WTC11 (cell line): ENCODE measurements at regions not wholly inside any gene's neighbourhood (a gene's known extent, or its start where the extent isn't known, plus 50 kb on each side); places are given as distances from the start of the nearest gene placed in this dataset.

Experiments used
- ATAC-seq: fragments of 200-7000 bp; cut with Tn5 transposase; 2 replicates; pipeline ENCODE4 v1.10.0; 2021; ENCODE audit warnings: mild to moderate bottlenecking, moderate library complexity
- CTCF ChIA-PET: fragments of 300-600 bp; sonication (Branson Sonifier 250); formaldehyde crosslinking; loops from one replicate; lab custom pipeline; 2021; ENCODE audit warnings: antibody characterized with exemption; lab: Charles Lee
- POLR2A ChIA-PET: fragments of 350-600 bp; sonication (Branson Sonifier 250); formaldehyde crosslinking; loops from one replicate; lab custom pipeline; 2021; ENCODE audit warnings: antibody characterized with exemption; lab: Charles Lee
- DNase-seq: peaks from one replicate; pipeline ENCODE4 v3.0.0; 2021; ENCODE audit warnings: low spot score
- H3K27ac Mint-ChIP-seq: 2 replicates; pipeline ENCODE4 v1.8.0; 2021; ENCODE audit warnings: mixed read lengths
- H3K27me3 Mint-ChIP-seq: 2 replicates; pipeline ENCODE4 v1.8.0; 2021; ENCODE audit warnings: low read depth, mild to moderate bottlenecking, moderate library complexity, mixed read lengths
- H3K36me3 Mint-ChIP-seq: 2 replicates; pipeline ENCODE4 v1.8.0; 2021; ENCODE audit warnings: mixed read lengths
- H3K4me1 Mint-ChIP-seq: 2 replicates; pipeline ENCODE4 v1.8.0; 2022; ENCODE audit warnings: mixed read lengths
- H3K4me3 Mint-ChIP-seq: 2 replicates; pipeline ENCODE4 v1.8.0; 2021; ENCODE audit warnings: mild to moderate bottlenecking, moderate library complexity, mixed read lengths
- H3K9me3 Mint-ChIP-seq: 2 replicates; pipeline ENCODE4 v1.8.0; 2021; ENCODE audit warnings: mixed read lengths
- CREM ChIP-seq: sonication (generic); formaldehyde crosslinking; IDR thresholded peaks from 2 replicates; pipeline ENCODE4 v1.8.1; 2022; ENCODE audit warnings: mild to moderate bottlenecking, missing genetic modification reagents, moderate library complexity
- ERG ChIP-seq: fragments of 250-450 bp; sonication (Bioruptor Pico); IDR thresholded peaks from 2 replicates; pipeline ENCODE4 v1.8.0; 2021; ENCODE audit warnings: mild to moderate bottlenecking
- ESRRA ChIP-seq: sonication (generic); formaldehyde crosslinking; IDR thresholded peaks from 2 replicates; pipeline ENCODE4 v1.8.1; 2022; ENCODE audit warnings: mild to moderate bottlenecking, missing genetic modification reagents, borderline replicate concordance
- FOXK1 ChIP-seq: sonication (generic); formaldehyde crosslinking; IDR thresholded peaks from 2 replicates; pipeline ENCODE4 v1.8.0; 2022; ENCODE audit warnings: mild to moderate bottlenecking, moderate library complexity, missing genetic modification reagents
- FOXP4 ChIP-seq: sonication (generic); formaldehyde crosslinking; IDR thresholded peaks from 2 replicates; pipeline ENCODE4 v1.8.0; 2022; ENCODE audit warnings: mild to moderate bottlenecking, missing genetic modification reagents
- IRF2 ChIP-seq: sonication (generic); formaldehyde crosslinking; IDR thresholded peaks from 2 replicates; pipeline ENCODE4 v1.8.0; 2022; ENCODE audit warnings: low read depth, missing genetic modification reagents, borderline replicate concordance
- NR2C2 ChIP-seq: sonication (generic); formaldehyde crosslinking; IDR thresholded peaks from 2 replicates; pipeline ENCODE4 v1.8.0; 2022; ENCODE audit warnings: mild to moderate bottlenecking, missing genetic modification reagents
- RORB ChIP-seq: fragments of 250-450 bp; sonication (Bioruptor Pico); IDR thresholded peaks from 2 replicates; pipeline ENCODE4 v1.9.0; 2021; ENCODE audit warnings: mild to moderate bottlenecking
- SMAD3 ChIP-seq: sonication (generic); formaldehyde crosslinking; IDR thresholded peaks from 2 replicates; pipeline ENCODE4 v1.8.0; 2022; ENCODE audit warnings: missing genetic modification reagents, mild to moderate bottlenecking, borderline replicate concordance
- SP1 ChIP-seq: sonication (generic); formaldehyde crosslinking; conservative IDR thresholded peaks from 2 replicates; pipeline ENCODE4 v1.8.1; 2022; ENCODE audit warnings: missing genetic modification reagents
- TP53 ChIP-seq: sonication (generic); formaldehyde crosslinking; IDR thresholded peaks from 2 replicates; pipeline ENCODE4 v1.8.1; 2023; ENCODE audit warnings: mild to moderate bottlenecking, missing genetic modification reagents
- ZNF121 ChIP-seq: sonication (generic); formaldehyde crosslinking; IDR thresholded peaks from 2 replicates; pipeline ENCODE4 v1.8.0; 2023; ENCODE audit warnings: missing genetic modification reagents
- ZNF263 ChIP-seq: sonication (generic); formaldehyde crosslinking; IDR thresholded peaks from 2 replicates; pipeline ENCODE4 v1.8.1; 2022; ENCODE audit warnings: low read depth, mild to moderate bottlenecking, moderate library complexity, missing genetic modification reagents
- ZNF416 ChIP-seq: fragments of 250-450 bp; sonication (Bioruptor Pico); IDR thresholded peaks from 2 replicates; pipeline ENCODE4 v1.9.0; 2021; ENCODE audit warnings: mild to moderate bottlenecking, inconsistent platforms
- ZNF532 ChIP-seq: fragments of 250-450 bp; sonication (Bioruptor Pico); IDR thresholded peaks from 2 replicates; pipeline ENCODE4 v1.9.0; 2021; ENCODE audit warnings: mild to moderate bottlenecking, borderline replicate concordance
- ZNF671 ChIP-seq: fragments of 250-450 bp; sonication (Bioruptor Pico); IDR thresholded peaks from 2 replicates; pipeline ENCODE4 v1.8.0; 2021; ENCODE audit warnings: mild to moderate bottlenecking
- TF ChIP-seq, protein P1 (sequence below): sonication (generic); formaldehyde crosslinking; IDR thresholded peaks from 2 replicates; pipeline ENCODE4 v1.8.1; 2023; ENCODE audit warnings: mild to moderate bottlenecking, missing genetic modification reagents

DNA sequence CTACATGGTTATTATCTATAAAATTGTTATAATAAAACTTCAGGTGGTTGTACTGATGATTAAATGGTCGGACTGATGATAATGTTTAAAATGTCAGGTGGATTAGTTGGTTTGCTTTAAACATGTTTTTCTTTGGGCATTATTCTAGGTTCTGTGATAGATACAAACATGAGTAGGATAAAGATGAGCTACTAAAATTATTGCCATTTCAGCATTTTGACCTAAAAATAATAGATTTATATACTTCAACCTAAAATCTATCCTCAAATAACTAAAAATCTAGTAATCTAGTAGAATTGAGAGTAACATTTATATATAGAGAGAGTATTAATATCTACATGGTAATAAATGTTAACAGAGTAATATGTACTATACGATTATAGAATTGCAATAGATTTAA, 241.7 kb upstream of the CDH8 start:
- no peaks in the 10 kb centered on the region for H3K9me3 Mint-ChIP-seq
- TF ChIP-seq ESRRA (CRISPR knock-in tag) (no peak), NR2C2 (no peak), ZNF416 (no peak), ZNF121 (CRISPR knock-in tag) (no peak), FOXP4 (CRISPR knock-in tag) (no peak), CREM (CRISPR knock-in tag) (no peak), SMAD3 (CRISPR knock-in tag) (no peak), ZNF263 (no peak), RORB (no peak), IRF2 (CRISPR knock-in tag) (no peak), ERG (no peak), ZNF671 (CRISPR knock-in tag) (no peak), ZNF532 (CRISPR knock-in tag) (no peak), TP53 (CRISPR knock-in tag) (no peak), FOXK1 (CRISPR knock-in tag) (no peak)
- TF ChIP-seq, protein P1, sequence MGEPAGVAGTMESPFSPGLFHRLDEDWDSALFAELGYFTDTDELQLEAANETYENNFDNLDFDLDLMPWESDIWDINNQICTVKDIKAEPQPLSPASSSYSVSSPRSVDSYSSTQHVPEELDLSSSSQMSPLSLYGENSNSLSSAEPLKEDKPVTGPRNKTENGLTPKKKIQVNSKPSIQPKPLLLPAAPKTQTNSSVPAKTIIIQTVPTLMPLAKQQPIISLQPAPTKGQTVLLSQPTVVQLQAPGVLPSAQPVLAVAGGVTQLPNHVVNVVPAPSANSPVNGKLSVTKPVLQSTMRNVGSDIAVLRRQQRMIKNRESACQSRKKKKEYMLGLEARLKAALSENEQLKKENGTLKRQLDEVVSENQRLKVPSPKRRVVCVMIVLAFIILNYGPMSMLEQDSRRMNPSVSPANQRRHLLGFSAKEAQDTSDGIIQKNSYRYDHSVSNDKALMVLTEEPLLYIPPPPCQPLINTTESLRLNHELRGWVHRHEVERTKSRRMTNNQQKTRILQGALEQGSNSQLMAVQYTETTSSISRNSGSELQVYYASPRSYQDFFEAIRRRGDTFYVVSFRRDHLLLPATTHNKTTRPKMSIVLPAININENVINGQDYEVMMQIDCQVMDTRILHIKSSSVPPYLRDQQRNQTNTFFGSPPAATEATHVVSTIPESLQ (CRISPR knock-in tag), result no peak
- TF ChIP-seq, all 79 proteins: peak for 0
- Mint-ChIP-seq H3K27me3 (no peaks in the 10 kb centered on the region), H3K4me3 (no peak overlapping the region), H3K4me1 (peaks cover 23% of the 10 kb centered on the region), H3K36me3 (no peaks in the 10 kb centered on the region), H3K27ac (no peak overlapping the region)
- POLR2A ChIA-PET, result no interaction called here
- CTCF ChIA-PET, result no interaction called here
- ATAC-seq, result no peak
- DNase-seq, result no peak

GRCh38 chr16:62276637-62277036, 240.4 kb upstream of the CDH8 start:
- POLR2A ChIA-PET, result no interaction called here
- DNase-seq, result no peak
- no peak for ATAC-seq
- Mint-ChIP-seq H3K36me3 (no peaks in the 10 kb centered on the region), H3K27me3 (no peaks in the 10 kb centered on the region), H3K27ac (no peak overlapping the region), H3K9me3 (no peaks in the 10 kb centered on the region), H3K4me1 (peaks cover 25% of the 10 kb centered on the region), H3K4me3 (no peak overlapping the region)
- TF ChIP-seq IRF2 (CRISPR knock-in tag), result no peak
- TF ChIP-seq SP1, result no peak
- CTCF ChIA-PET, result no interaction called here
